HG02852 (cell line): ENCODE measurements at regions not wholly inside any gene's neighbourhood (a gene's known extent, or its start where the extent isn't known, plus 50 kb on each side); places are given as distances from the start of the nearest gene placed in this dataset.

Experiments
- ATAC-seq: cut with Tn5 transposase; IDR thresholded peaks from one replicate; pipeline ENCODE4 v1.9.1; 2021; ENCODE audit warnings: mild to moderate bottlenecking, moderate library complexity; ENCODE audit not compliant: unreplicated experiment

DNA sequence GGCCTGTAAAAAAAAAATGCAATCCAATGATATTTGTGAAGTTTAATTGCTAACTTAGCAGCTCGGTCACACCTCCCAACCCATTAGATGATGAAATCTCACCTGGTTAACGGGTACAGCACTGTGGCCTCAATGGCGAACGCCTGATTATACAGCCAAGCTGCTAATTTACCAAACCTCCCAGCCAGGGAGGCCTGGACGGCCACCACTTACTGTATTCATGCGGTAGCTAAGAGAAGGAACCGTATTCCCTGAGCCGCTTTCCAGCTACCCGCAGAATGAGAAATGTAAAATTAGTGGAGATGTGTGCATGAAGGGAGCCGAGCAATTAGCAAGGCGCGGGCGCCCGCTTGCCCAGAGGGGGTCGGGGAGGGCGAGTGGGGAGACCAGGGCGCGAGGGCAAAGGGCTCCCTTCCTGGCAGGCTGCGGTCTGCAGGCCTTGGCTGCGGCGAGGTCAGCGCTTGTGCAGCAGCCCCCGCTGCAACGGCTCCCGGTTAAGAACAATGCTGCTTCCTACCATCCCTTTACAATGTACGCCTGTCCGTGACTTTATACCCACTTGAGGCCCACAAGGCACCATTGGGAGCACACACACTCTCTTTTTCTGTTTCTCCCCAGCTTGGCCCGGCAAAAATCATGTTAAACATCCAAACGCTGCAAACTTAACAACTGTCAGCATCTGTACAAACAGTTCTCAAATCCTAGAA lies 70.4 kb upstream of the TBCA start:
- no peak for ATAC-seq

DNA sequence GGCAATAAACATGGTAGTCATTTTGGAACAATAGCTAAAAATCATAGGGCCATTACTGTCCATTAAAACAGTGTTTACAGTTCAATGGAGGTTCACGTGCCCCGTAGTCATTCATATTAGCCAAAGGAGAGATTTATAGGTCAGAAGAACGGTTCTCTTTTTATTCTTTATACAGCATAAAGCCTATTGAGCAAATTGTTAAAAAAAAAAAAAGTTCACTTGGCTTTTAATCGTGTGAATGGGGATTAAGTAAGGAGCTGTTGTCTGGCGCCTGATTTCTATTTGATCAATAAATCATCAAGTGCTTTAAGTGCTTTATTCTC lies 69.1 kb upstream of the TBCA start:
- ATAC-seq = no peak

DNA sequence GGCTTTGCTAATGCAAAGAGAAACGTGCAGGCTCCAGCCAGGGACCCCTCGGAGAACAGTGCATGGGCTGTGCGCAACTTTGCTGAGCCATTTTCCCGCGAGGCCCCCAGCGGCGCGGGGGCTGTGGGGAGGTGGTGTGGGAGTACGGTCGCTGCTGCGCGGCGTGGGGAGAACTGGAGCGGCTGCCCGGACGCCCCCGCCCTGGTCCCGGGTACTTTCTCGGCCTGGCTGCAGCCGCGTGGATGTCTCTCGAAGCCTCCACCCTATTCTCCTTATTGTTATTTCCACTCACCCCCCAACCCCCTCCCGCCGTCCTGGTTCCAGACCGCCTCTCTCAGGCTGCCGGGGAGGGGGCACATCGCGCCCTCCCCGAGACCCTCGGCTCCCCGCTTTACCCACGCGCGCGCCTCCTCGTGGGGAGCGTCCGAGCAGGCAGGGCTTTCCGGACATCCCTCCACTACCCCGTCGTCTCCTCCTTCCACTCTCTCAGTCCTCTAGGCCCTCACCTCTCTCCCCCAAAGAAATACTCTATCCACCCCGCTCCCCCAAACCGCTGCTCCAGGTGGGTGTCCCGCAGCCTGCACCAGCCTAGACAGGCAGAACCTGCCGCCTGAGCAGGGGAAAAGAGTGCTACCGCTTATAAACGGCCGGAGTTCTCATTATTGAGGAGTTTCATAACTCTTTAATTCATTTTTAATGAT lies 68.6 kb upstream of the TBCA start:
- no peak for ATAC-seq

DNA sequence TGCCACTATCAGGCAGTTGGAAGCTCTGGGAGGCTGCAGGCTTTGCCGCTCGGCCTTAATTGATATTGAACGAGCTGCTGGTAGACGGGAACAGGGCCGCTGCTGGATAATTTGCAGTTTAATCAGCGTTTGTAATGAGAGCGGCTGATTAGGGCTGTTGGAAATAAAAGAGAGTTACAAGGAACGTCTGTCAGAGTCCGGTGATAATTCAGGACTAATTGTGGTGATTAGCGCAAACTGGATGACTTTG lies 68.2 kb upstream of the TBCA start:
- ATAC-seq = no peak

DNA sequence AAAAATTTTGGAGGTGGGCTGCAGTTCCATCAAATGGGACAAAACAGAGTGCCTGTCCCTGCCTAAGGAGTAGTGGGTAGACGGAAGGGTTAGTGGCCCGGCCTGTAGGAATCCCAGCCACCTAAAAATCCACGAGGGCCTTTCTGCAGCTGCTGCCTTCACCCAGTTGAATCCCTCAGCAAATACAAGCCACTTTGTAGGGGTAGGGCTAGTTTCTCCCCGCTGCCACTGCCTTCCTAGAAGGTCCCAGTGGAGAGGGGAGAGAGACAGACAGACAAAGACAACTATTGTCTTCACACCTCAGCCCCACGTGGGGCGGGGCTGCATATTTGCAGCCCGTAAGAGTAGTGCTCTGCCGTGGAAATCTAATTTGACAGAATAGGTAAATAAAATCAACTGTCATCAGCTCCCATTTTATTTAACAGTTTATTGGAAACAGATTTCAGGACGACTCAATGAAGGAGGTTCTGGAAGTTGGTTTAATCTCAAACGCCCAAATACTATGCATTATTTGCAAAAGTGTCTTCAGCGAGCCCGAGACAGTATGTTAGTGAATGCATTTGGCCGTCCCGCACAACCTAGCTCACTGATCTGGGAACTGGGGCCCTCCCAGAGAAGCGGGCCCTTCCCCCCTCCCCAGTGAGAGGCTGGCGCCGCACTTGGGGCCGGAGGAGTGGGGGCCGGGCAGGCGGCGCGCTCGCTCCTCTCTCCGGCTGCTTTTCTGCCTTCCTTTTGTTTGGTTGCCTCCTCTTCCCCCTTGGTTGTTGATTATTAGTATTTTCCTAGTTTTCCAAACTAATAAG lies 67.6 kb upstream of the TBCA start:
- ATAC-seq = no peak

DNA sequence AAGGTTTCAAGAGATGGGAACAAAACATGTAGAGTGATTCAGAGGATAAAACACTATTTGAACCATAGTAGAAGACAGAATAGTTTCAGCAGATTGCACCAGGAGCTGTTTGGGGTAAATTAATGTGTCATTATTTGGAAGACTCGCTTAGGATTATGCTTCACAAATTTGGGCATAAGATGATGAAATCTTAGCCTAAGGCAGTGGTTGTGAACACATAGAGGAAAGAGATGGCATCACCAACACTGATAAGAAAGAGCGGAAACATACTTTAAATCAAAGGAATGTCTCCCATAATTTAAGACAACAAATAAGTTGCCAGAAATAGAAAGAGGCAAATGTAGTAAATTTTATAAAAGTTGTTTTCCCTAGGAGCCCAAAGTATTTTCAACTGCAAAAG lies 66.1 kb upstream of the TBCA start:
- no peak for ATAC-seq

DNA sequence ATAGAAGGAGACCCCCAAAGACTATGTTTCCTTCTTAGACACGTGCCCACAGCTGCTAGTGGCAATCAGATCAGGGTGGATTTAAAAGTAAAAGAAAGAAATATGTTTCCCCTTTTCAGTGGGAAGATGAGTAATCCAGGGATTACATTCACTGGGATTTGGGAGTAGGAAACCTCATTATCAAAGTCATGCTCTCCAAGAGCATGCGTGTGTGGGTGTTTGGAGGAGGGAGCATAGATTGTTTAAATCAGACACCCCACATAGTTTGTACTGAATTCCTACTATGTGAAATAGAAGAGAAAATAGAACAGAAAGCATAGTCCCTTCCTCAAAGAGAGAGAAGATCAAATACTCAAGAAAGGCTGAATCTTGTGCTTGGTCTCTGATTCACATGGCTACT lies 65.5 kb upstream of the TBCA start:
- ATAC-seq = no peak

DNA sequence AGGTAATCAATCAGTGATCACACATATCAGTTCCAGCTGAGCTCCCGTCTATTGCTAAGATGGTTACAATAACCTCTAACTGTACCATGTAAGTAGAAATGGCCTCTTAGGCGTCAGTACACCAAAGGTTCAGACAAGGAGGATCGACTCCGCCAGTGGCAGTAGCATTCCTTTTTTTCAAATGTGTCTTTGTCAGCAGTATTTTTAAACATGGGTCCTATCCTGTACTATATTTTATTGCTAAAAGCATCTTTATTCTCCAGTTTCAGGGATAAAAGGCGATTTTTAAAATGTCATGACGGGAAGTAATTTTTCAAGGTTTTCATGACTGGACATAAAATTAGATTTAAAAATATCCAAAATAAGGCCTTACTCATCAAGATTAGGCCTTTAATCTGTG lies 64.8 kb upstream of the TBCA start:
- ATAC-seq = no peak

DNA sequence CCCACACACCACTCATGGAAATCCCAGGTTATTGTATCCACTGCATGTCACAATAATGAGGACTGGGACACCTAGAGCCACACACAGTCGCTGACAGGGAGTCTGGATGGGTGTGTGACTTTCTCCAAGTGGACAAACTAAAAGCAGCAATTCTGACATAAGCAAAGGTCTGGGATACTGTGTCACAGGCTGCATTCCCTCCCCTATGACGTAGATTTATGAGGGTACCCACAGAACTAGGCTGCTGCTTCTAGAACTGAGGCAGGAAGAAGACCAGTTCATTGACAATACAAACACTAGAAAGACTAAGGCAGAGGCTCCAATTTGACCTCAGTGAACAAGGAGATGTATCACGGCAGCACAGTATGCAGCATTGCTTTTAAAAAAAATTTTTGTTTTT lies 63.6 kb upstream of the TBCA start:
- ATAC-seq = no peak

DNA sequence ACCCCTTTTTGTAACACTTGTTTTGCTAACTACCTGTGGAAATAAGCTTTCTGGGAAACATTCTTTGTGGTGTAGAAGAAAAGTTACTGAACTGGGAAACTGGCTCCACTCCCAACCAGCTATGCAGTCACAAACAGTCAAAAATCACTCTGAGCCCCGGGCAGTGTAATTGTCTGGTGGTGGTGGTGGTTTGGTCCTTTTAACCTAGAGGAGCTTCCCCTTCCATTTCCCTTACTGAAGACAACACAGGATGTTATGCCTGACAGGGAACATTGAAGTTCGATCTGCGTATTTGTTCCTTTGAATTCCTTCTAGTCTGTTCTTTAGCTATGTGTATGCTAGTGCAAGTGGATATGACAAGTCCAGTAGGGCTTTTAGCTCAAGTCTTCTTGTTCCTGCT lies 56.8 kb upstream of the TBCA start:
- ATAC-seq = no peak

DNA sequence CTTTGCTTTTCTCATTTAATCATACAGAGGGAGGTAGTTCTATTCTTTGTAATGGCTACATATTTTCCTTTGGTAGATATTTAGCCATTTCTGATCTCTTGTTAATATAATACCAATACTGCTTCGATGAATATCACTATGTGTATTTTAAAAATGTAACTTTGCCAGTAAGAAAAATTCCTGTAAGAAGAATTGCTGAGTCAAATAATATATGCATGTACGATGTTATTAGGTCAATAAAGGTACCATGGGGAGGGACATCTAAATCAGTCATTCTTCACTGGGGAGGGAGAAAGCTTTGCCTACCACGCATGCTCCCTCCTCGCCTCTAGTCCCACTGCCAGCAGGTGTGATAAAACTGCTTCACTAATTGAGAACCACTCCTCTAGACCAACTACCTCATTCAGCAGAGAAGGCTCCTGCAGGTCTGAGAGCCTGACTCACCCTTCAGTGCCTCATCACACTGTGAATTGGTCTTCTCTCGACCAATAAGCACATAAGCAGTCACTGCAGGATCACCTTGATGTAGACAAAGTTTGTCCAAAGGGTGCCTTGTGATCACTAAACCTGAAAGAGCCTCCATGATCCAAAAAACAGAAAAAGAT lies 56.1 kb upstream of the TBCA start:
- no peak for ATAC-seq

DNA sequence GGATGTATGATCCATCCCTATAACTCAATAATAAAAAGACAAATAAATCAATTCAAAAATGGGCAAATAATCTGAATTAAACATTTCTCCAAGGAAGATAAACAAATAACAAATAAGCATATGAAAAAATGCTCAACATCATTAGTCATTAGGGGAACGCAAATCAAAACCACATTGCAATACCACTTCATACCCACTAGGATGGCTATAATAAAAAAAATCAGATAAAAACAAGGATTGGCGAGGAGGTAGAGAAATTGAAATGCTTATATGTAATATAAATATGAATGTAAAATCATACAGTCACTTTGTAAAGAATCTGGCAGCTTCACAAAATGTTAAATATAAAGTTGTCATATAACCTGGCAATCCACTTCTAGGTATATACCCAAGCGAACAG lies 52.3 kb upstream of the TBCA start:
- no peak for ATAC-seq
